ENCODE measurements at regions not wholly inside any gene's neighbourhood (a gene's known extent, or its start where the extent isn't known, plus 50 kb on each side); places are given as distances from the start of the nearest gene placed in this dataset.

- no peaks in the 10 kb centered on the region for H3K4me1 ChIP-seq (ENCODE audit: insufficient read depth, low read length, poor library complexity, severe bottlenecking)
- TF ChIP-seq EZH2 (IDR thresholded peaks at IDR 0.05; ENCODE audit: borderline replicate concordance, low read depth, low read length, poor library complexity, severe bottlenecking) = no peak
- no peak for TF ChIP-seq CTCF (conservative IDR thresholded peaks at IDR 0.05; ENCODE audit: low read depth, low read length)
- H3K36me3 ChIP-seq (ENCODE audit: insufficient read depth, low read length, poor library complexity, severe bottlenecking) = no peaks in the 10 kb centered on the region
- BruUV-seq (replicated peaks) = no TSS peak
- no peak for DNase-seq (ENCODE audit: low spot score)
- H3K27me3 ChIP-seq (replicated peaks; ENCODE audit: insufficient read depth, low read depth, low read length, poor library complexity) = no peaks in the 10 kb centered on the region
- CTCF ChIA-PET = no interaction called here
- no peak overlapping the region for H3K27ac ChIP-seq (ENCODE audit: low read depth, low read length, poor library complexity, severe bottlenecking)
- intact Hi-C loops (cut with micrococcal nuclease; ENCODE audit: unreplicated experiment) = no loop called here
- H3K9me3 ChIP-seq (ENCODE audit: low read depth, low read length, poor library complexity, severe bottlenecking) = no peaks in the 10 kb centered on the region
- POLR2A ChIA-PET (ENCODE audit: low non-redundant PET) = interaction anchor here (0.5 kb wide), 1 partner anchor 329 kb away, joined by 5 read pairs; no protein-coding TSS in a partner anchor
- no peak overlapping the region for H3K4me3 ChIP-seq (ENCODE audit: low read depth, low read length, poor library complexity, severe bottlenecking)
These were observed 77.7 kb upstream of the MYO16 start for GRCh38 chr13:108551674-108552073.

GRCh38 chr13:108558489-108558888, 70.9 kb upstream of the MYO16 start:
- ChIA-PET POLR2A (ENCODE audit: low non-redundant PET) (no interaction called here), CTCF (no interaction called here)
- BruUV-seq (replicated peaks) = no TSS peak
- no peak overlapping the region for H3K4me3 ChIP-seq (ENCODE audit: low read depth, low read length, poor library complexity, severe bottlenecking)
- no peaks in the 10 kb centered on the region for H3K9me3 ChIP-seq (ENCODE audit: low read depth, low read length, poor library complexity, severe bottlenecking)
- no peaks in the 10 kb centered on the region for H3K27me3 ChIP-seq (replicated peaks; ENCODE audit: insufficient read depth, low read depth, low read length, poor library complexity)
- TF ChIP-seq CTCF (conservative IDR thresholded peaks at IDR 0.05; ENCODE audit: low read depth, low read length) = no peak
- TF ChIP-seq EZH2 (IDR thresholded peaks at IDR 0.05; ENCODE audit: borderline replicate concordance, low read depth, low read length, poor library complexity, severe bottlenecking) = no peak
- no peaks in the 10 kb centered on the region for H3K4me1 ChIP-seq (ENCODE audit: insufficient read depth, low read length, poor library complexity, severe bottlenecking)
- no peak for DNase-seq (ENCODE audit: low spot score)
- intact Hi-C loops (cut with micrococcal nuclease; ENCODE audit: unreplicated experiment) = no loop called here
- no peak overlapping the region for H3K27ac ChIP-seq (ENCODE audit: low read depth, low read length, poor library complexity, severe bottlenecking)
- no peaks in the 10 kb centered on the region for H3K36me3 ChIP-seq (ENCODE audit: insufficient read depth, low read length, poor library complexity, severe bottlenecking)

- H3K27me3 ChIP-seq (replicated peaks; ENCODE audit: insufficient read depth, low read depth, low read length, poor library complexity) = no peaks in the 10 kb centered on the region
These were observed 69.3 kb upstream of the MYO16 start for GRCh38 chr13:108560093-108560492.

More at GRCh38 chr13:108560093-108560492, 69.3 kb upstream of the MYO16 start:
- Histone ChIP-seq H3K4me1 (ENCODE audit: insufficient read depth, low read length, poor library complexity, severe bottlenecking) (no peaks in the 10 kb centered on the region), H3K4me3 (ENCODE audit: low read depth, low read length, poor library complexity, severe bottlenecking) (no peak overlapping the region), H3K27ac (ENCODE audit: low read depth, low read length, poor library complexity, severe bottlenecking) (no peak overlapping the region), H3K36me3 (ENCODE audit: insufficient read depth, low read length, poor library complexity, severe bottlenecking) (no peaks in the 10 kb centered on the region), H3K9me3 (ENCODE audit: low read depth, low read length, poor library complexity, severe bottlenecking) (no peaks in the 10 kb centered on the region)
- intact Hi-C loops (cut with micrococcal nuclease; ENCODE audit: unreplicated experiment) = no loop called here
- BruUV-seq (replicated peaks) = no TSS peak
- DNase-seq (ENCODE audit: low spot score) = peak; percentile 15
- ChIA-PET POLR2A (ENCODE audit: low non-redundant PET) (no interaction called here), CTCF (no interaction called here)
- no peak for TF ChIP-seq CTCF (conservative IDR thresholded peaks at IDR 0.05; ENCODE audit: low read depth, low read length)
- TF ChIP-seq EZH2 (IDR thresholded peaks at IDR 0.05; ENCODE audit: borderline replicate concordance, low read depth, low read length, poor library complexity, severe bottlenecking) = no peak

Data from A673 (cell line).